ENCODE measurements at regions not wholly inside any gene's neighbourhood (a gene's known extent, or its start where the extent isn't known, plus 50 kb on each side); places are given as distances from the start of the nearest gene placed in this dataset.

DNA sequence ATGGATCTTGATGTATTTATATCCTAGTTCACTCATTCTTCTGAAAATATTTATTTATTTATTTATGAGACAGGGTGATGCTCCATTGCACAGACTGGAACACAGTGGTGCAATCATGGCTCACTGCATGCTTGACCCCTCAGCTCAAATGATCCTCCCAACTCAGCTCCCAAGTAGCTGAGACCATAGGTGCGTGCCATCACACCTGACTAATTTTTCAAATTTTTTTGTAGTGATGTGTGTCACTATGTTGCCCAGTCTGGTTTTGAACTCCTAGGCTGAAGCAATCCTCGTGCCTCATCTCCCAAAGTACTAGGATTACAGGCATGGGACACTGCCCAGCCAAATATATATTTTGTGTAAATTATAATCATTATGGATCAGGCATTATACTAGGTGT lies 595.6 kb upstream of the ATP2B1 start:
- H3K27ac Mint-ChIP-seq: no peak overlapping the region

DNA sequence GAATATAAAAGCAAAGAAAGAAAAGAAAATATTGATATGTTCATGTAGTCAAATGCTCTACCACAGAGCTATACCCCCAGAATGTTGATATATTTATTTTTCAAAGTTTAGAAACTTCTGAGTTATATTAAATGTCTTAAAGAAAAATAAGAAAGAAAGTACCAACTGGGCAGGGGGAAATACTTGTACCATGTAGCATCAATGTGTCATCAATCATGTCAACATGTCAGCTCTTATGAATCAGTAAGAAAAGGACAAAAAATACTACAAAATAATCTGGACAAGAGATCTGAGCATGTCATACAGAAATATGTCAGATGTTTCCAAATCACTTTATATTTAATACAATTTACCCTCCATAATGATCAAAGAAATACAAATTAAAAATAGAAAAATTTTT lies 595.1 kb upstream of the ATP2B1 start:
- ATAC-seq: no peak
- H3K27me3 Mint-ChIP-seq (ENCODE audit: low read depth): peaks cover 8% of the 10 kb centered on the region
- CTCF ChIA-PET: no interaction called here

More for the DNA sequence above, 595.6 kb upstream of the ATP2B1 start:
- Mint-ChIP-seq H3K4me3 (no peak overlapping the region), H3K36me3 (ENCODE audit: low read depth) (no peaks in the 10 kb centered on the region), H3K4me1 (ENCODE audit: low read depth) (peaks cover 9% of the 10 kb centered on the region), H3K9me3 (ENCODE audit: insufficient read depth) (no peaks in the 10 kb centered on the region), H3K27me3 (ENCODE audit: low read depth) (peaks cover 8% of the 10 kb centered on the region)
- DNase-seq (no peak), ATAC-seq (no peak)
- ChIA-PET POLR2A (no interaction called here), CTCF (no interaction called here)

DNA sequence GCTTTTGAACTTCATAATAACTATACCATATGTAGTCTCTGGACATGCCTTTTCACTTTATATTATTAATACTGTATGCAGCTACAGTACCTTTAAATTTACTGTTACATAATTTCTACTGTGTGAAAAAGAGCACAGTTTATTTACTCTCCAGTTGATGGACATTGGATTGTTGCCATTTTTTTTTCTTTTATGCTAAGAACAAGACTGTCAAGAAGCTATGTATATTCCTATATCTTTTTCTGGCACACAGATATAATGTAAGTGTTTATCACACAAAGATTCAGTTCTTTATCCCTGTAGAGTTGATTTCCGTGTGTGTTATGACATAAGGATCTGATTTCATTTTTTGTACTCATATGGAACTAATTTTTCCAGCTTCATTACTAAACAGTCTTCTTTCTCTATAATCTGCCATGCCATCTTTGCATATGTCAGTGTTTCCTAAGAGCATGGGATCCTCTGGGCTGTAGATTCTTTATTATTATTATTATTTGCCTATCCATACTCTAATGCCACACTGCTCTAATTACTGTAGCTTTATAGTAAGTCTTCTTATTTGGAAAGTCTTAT lies 593.0 kb upstream of the ATP2B1 start:
- ChIA-PET CTCF (no interaction called here), POLR2A (no interaction called here)
- H3K9me3 Mint-ChIP-seq (ENCODE audit: insufficient read depth): no peaks in the 10 kb centered on the region
- H3K4me1 Mint-ChIP-seq (ENCODE audit: low read depth): peaks cover 21% of the 10 kb centered on the region
- no peak for DNase-seq
- no peaks in the 10 kb centered on the region for H3K36me3 Mint-ChIP-seq (ENCODE audit: low read depth)
- H3K27ac Mint-ChIP-seq: no peak overlapping the region
- peaks cover 6% of the 10 kb centered on the region for H3K27me3 Mint-ChIP-seq (ENCODE audit: low read depth)
- no peak for ATAC-seq
- H3K4me3 Mint-ChIP-seq: no peak overlapping the region

More for the DNA sequence above, 595.1 kb upstream of the ATP2B1 start:
- Mint-ChIP-seq H3K27ac (no peak overlapping the region), H3K4me1 (ENCODE audit: low read depth) (peaks cover 13% of the 10 kb centered on the region), H3K4me3 (no peak overlapping the region), H3K9me3 (ENCODE audit: insufficient read depth) (no peaks in the 10 kb centered on the region), H3K36me3 (ENCODE audit: low read depth) (no peaks in the 10 kb centered on the region)
- POLR2A ChIA-PET: no interaction called here
- DNase-seq: no peak

DNA sequence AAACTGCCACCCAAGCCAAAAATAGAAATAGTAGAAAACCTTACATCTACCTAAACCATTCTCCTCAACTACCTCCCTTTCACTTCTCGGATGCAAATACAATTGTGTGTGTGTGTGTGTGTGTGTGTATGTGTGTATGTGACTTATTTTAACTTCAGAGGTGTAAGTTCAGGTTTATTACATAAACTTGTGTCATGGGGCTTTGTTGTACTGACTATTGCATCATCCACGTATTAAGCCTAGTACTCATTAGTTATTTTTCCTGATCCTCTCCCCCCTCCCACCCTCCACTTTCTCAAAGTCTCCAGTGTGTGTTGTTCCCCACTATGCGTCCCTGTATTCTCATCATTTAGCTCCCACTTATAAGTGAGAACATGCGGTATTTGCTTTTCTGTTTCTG lies 592.5 kb upstream of the ATP2B1 start:
- ChIA-PET CTCF (no interaction called here), POLR2A (no interaction called here)
- H3K27me3 Mint-ChIP-seq (ENCODE audit: low read depth): peaks cover 6% of the 10 kb centered on the region
- ATAC-seq (no peak), DNase-seq (no peak)
- H3K4me1 Mint-ChIP-seq (ENCODE audit: low read depth): peaks cover 21% of the 10 kb centered on the region
- no peaks in the 10 kb centered on the region for H3K9me3 Mint-ChIP-seq (ENCODE audit: insufficient read depth)
- H3K4me3 Mint-ChIP-seq: no peak overlapping the region
- H3K36me3 Mint-ChIP-seq (ENCODE audit: low read depth): no peaks in the 10 kb centered on the region
- H3K27ac Mint-ChIP-seq: no peak overlapping the region

GRCh38 chr12:90299666-90300065 lies 591.0 kb upstream of the ATP2B1 start:
- POLR2A ChIA-PET: no interaction called here
- ATAC-seq (peak; percentile 15), DNase-seq (no peak)
- peak overlapping the region; percentile 59 for H3K27ac Mint-ChIP-seq
- H3K4me1 Mint-ChIP-seq (ENCODE audit: low read depth): peaks cover 21% of the 10 kb centered on the region
- H3K9me3 Mint-ChIP-seq (ENCODE audit: insufficient read depth): no peaks in the 10 kb centered on the region
- H3K27me3 Mint-ChIP-seq (ENCODE audit: low read depth): peaks cover 10% of the 10 kb centered on the region
- peak overlapping the region; percentile 60 for H3K4me3 Mint-ChIP-seq
- no peaks in the 10 kb centered on the region for H3K36me3 Mint-ChIP-seq (ENCODE audit: low read depth)
- CTCF ChIA-PET: no interaction called here

DNA sequence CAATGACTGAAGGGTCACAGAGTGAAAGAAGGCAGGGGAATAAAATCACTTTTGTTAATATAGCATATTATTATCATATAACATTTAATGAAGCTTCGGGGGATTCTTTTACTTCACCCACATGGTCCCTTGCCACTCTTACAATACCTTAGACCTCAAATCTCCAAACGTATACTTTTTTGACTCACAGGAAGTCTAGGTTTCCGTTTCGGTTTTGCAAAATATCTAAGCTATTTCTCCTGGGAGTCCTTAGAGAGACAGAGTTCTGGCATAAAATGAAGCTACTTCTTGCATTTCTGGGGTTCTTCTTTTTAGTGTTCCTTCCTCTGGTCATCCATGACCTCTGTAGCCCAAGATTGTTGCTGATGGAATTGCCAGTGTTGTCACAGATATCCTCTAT lies 590.5 kb upstream of the ATP2B1 start:
- H3K9me3 Mint-ChIP-seq (ENCODE audit: insufficient read depth): no peaks in the 10 kb centered on the region
- ATAC-seq: peak; percentile 84
- POLR2A ChIA-PET: interaction anchor here (0.7 kb wide), 1 partner anchor 701 kb away, joined by 3 read pairs; no protein-coding TSS in a partner anchor
- peaks cover 10% of the 10 kb centered on the region for H3K27me3 Mint-ChIP-seq (ENCODE audit: low read depth)
- peak overlapping the region; percentile 59 for H3K27ac Mint-ChIP-seq
- CTCF ChIA-PET: no interaction called here
- DNase-seq: no peak
- peak overlapping the region; percentile 60 for H3K4me3 Mint-ChIP-seq
- H3K4me1 Mint-ChIP-seq (ENCODE audit: low read depth): peaks cover 21% of the 10 kb centered on the region
- H3K36me3 Mint-ChIP-seq (ENCODE audit: low read depth): no peaks in the 10 kb centered on the region

- ChIA-PET POLR2A (interaction anchor here (0.7 kb wide), 1 partner anchor 701 kb away, joined by 3 read pairs; no protein-coding TSS in a partner anchor), CTCF (no interaction called here)
- H3K27ac Mint-ChIP-seq: peak overlapping the region; percentile 44
- H3K36me3 Mint-ChIP-seq (ENCODE audit: low read depth): no peaks in the 10 kb centered on the region
- H3K9me3 Mint-ChIP-seq (ENCODE audit: insufficient read depth): no peaks in the 10 kb centered on the region
- H3K4me1 Mint-ChIP-seq (ENCODE audit: low read depth): peaks cover 21% of the 10 kb centered on the region
- ATAC-seq (no peak), DNase-seq (no peak)
- H3K4me3 Mint-ChIP-seq: no peak overlapping the region
- H3K27me3 Mint-ChIP-seq (ENCODE audit: low read depth): peaks cover 10% of the 10 kb centered on the region
Measured at GRCh38 chr12:90298289-90298948, 589.8 kb upstream of the ATP2B1 start.

DNA sequence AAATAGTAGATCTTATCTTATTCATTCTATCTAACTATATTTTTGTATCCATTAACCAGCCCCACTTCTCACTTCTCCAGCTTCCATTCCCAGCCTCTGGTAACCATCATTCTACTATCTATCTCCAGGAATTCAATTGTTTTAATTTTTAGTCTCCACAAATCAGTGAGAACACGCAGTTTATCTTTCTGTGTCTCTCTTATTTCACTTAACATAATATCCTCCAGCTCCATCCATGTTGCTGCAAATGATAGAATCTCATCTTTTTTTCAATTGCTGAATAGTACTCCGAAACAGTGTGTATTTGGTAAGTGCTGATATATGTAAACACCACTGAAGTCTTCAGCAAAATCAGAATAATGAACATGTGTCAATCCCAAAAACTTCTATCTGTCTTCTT lies 587.2 kb upstream of the ATP2B1 start:
- Mint-ChIP-seq H3K36me3 (ENCODE audit: low read depth) (no peaks in the 10 kb centered on the region), H3K27ac (no peak overlapping the region), H3K4me3 (no peak overlapping the region), H3K4me1 (ENCODE audit: low read depth) (peaks cover 21% of the 10 kb centered on the region), H3K27me3 (ENCODE audit: low read depth) (peaks cover 16% of the 10 kb centered on the region), H3K9me3 (ENCODE audit: insufficient read depth) (no peaks in the 10 kb centered on the region)
- ATAC-seq: no peak
- CTCF ChIA-PET: no interaction called here
- POLR2A ChIA-PET: no interaction called here
- no peak for DNase-seq

- Mint-ChIP-seq H3K27me3 (ENCODE audit: low read depth) (peaks cover 13% of the 10 kb centered on the region), H3K36me3 (ENCODE audit: low read depth) (no peaks in the 10 kb centered on the region), H3K4me1 (ENCODE audit: low read depth) (no peaks in the 10 kb centered on the region), H3K27ac (no peak overlapping the region), H3K4me3 (no peak overlapping the region), H3K9me3 (ENCODE audit: insufficient read depth) (peaks cover 11% of the 10 kb centered on the region)
- CTCF ChIA-PET: no interaction called here
- no peak for ATAC-seq
- no peak for DNase-seq
- POLR2A ChIA-PET: no interaction called here
Measured at GRCh38 chr12:90292183-90292582, 583.5 kb upstream of the ATP2B1 start.

DNA sequence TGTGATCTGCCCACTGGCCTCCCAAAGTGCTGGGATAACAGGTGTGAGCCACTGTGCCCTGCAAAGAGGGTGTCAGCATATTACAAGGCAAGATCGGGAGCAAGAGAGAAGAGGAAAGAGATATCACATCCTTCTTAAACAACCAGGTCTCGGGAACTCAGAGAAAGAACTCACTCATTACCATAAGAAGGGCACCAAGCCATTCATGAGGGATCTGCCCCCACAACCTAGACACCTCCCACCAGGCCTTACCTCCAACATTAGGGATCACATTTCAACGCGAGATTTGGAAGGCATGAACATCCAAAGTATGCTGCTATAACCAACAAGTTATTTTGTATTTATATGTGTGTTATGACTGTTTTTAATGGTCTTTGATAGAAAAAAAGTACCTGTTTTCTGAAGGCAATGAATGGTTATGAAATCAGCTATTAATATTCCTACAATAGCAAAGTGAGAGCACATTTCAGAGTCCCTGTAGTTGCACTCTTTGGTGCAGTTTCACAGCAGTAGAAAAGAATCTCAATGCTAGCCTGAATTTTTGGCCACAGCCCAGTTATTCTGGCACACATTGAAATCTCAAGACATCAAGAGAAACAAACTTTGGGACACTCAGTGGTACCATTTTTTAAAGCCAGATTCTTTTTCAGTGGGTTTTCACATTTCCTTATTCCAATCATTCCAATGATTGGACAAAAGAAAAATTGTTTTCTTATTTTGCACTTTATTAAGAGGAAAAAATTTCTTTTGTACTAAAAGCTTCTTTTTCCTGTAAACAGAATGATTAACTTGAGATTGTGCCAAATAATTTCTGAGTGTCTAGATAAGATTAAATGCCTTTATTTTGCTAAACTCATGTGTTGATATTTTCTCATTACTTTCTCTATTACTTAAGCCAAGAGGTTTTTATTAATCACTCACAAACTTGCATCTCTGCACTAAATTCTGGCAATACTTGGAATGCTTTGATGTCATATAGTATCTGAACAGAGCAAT lies 582.6 kb upstream of the ATP2B1 start:
- ChIA-PET POLR2A (no interaction called here), CTCF (no interaction called here)
- Mint-ChIP-seq H3K36me3 (ENCODE audit: low read depth) (no peaks in the 10 kb centered on the region), H3K4me3 (no peak overlapping the region), H3K27me3 (ENCODE audit: low read depth) (peaks cover 13% of the 10 kb centered on the region), H3K27ac (no peak overlapping the region), H3K4me1 (ENCODE audit: low read depth) (no peaks in the 10 kb centered on the region), H3K9me3 (ENCODE audit: insufficient read depth) (peaks cover 11% of the 10 kb centered on the region)
- no peak for DNase-seq
- no peak for ATAC-seq

DNA sequence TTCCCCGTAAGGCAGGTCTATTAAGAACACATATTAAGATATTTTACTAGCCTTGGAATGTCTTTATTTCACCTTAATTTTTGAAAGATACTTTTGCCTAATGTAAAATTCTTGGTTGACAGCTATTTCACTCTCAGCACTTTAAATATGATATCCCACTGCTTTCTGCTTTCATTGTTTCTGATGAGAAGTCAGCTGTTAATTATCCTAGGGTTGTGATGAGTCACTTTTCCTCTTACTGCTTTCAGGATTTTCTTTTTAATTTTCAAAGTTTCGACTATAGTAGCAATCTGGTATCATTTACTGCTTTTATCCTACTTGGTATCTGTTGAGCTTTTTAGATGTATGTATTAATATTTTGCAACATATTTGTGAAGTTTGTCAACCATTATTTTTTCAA lies 578.9 kb upstream of the ATP2B1 start:
- Mint-ChIP-seq H3K36me3 (ENCODE audit: low read depth) (no peaks in the 10 kb centered on the region), H3K27ac (no peak overlapping the region), H3K4me1 (ENCODE audit: low read depth) (no peaks in the 10 kb centered on the region), H3K4me3 (no peak overlapping the region), H3K9me3 (ENCODE audit: insufficient read depth) (peaks cover 11% of the 10 kb centered on the region), H3K27me3 (ENCODE audit: low read depth) (peaks cover 4% of the 10 kb centered on the region)
- ATAC-seq (no peak), DNase-seq (no peak)
- ChIA-PET CTCF (no interaction called here), POLR2A (no interaction called here)

GRCh38 chr12:90281154-90281868 lies 572.7 kb upstream of the ATP2B1 start:
- Mint-ChIP-seq H3K4me1 (ENCODE audit: low read depth) (peaks cover 2% of the 10 kb centered on the region), H3K27me3 (ENCODE audit: low read depth) (no peaks in the 10 kb centered on the region), H3K4me3 (no peak overlapping the region), H3K27ac (no peak overlapping the region), H3K9me3 (ENCODE audit: insufficient read depth) (peaks cover 4% of the 10 kb centered on the region), H3K36me3 (ENCODE audit: low read depth) (no peaks in the 10 kb centered on the region)
- ChIA-PET POLR2A (no interaction called here), CTCF (no interaction called here)
- no peak for DNase-seq
- no peak for ATAC-seq
